Left ventricle myocardium inferior (tissue), 1 donor: ENCODE measurements at regions not wholly inside any gene's neighbourhood (a gene's known extent, or its start where the extent isn't known, plus 50 kb on each side); places are given as distances from the start of the nearest gene placed in this dataset.

Experiments used
- DNase-seq: peaks from one replicate; pipeline ENCODE4 v3.0.0-alpha.2; 2020
- H3K27ac ChIP-seq: fragments of 200-600 bp; replicated peaks from 2 replicates; pipeline ENCODE4 v1.8.0; 2021
- H3K27me3 ChIP-seq: fragments of 200-600 bp; 2 replicates; pipeline ENCODE4 v1.8.0; 2021; ENCODE audit warnings: low read depth
- H3K36me3 ChIP-seq: fragments of 200-600 bp; 2 replicates; pipeline ENCODE4 v1.8.0; 2021
- H3K4me1 ChIP-seq: fragments of 200-600 bp; 2 replicates; pipeline ENCODE4 v1.8.0; 2021
- H3K4me3 ChIP-seq: fragments of 200-600 bp; 2 replicates; pipeline ENCODE4 v1.8.0; 2021; ENCODE audit warnings: mild to moderate bottlenecking, moderate library complexity
- H3K9me3 ChIP-seq: fragments of 200-600 bp; replicated peaks from 2 replicates; pipeline ENCODE4 v1.8.0; 2021
- CTCF ChIP-seq: fragments of 200-600 bp; IDR thresholded peaks from 2 replicates; pipeline ENCODE4 v1.8.0; 2021; ENCODE audit warnings: antibody characterized with exemption, mild to moderate bottlenecking, borderline replicate concordance
- intact Hi-C: fragments of 100-400 bp; cut with micrococcal nuclease; formaldehyde crosslinking; loops from one replicate; pipeline ENCODE4 v1.11.0; 2022
- donor health status: DM: no; HTN: yes; CAD: no; lungs with severe emphysema.

GRCh38 chr7:46218461-46219200 lies 297.6 kb upstream of the IGFBP3 start:
- DNase-seq = no peak
- intact Hi-C loops = no loop called here
- peaks cover 26% of the 10 kb centered on the region for H3K4me1 ChIP-seq
- no peaks in the 10 kb centered on the region for H3K36me3 ChIP-seq
- TF ChIP-seq CTCF = no peak
- peak overlapping the region; percentile 49 for H3K27ac ChIP-seq
- no peaks in the 10 kb centered on the region for H3K27me3 ChIP-seq
- no peak overlapping the region for H3K4me3 ChIP-seq
- H3K9me3 ChIP-seq = no peaks in the 10 kb centered on the region

GRCh38 chr7:46215987-46216567 lies 295.0 kb upstream of the IGFBP3 start:
- peaks cover 26% of the 10 kb centered on the region for H3K4me1 ChIP-seq
- no peak overlapping the region for H3K4me3 ChIP-seq
- no peaks in the 10 kb centered on the region for H3K27me3 ChIP-seq
- no peaks in the 10 kb centered on the region for H3K36me3 ChIP-seq
- peak overlapping the region; percentile 55 for H3K27ac ChIP-seq
- no peaks in the 10 kb centered on the region for H3K9me3 ChIP-seq
- DNase-seq = peak; percentile 37
- no peak for TF ChIP-seq CTCF
- intact Hi-C loops = no loop called here

GRCh38 chr7:46214526-46214925 lies 293.5 kb upstream of the IGFBP3 start:
- H3K36me3 ChIP-seq = no peaks in the 10 kb centered on the region
- DNase-seq = no peak
- peaks cover 26% of the 10 kb centered on the region for H3K4me1 ChIP-seq
- no peak overlapping the region for H3K27ac ChIP-seq
- H3K9me3 ChIP-seq = no peaks in the 10 kb centered on the region
- H3K4me3 ChIP-seq = no peak overlapping the region
- no peaks in the 10 kb centered on the region for H3K27me3 ChIP-seq
- intact Hi-C loops = no loop called here
- no peak for TF ChIP-seq CTCF

GRCh38 chr7:46213154-46213537 lies 292.1 kb upstream of the IGFBP3 start:
- intact Hi-C loops = no loop called here

GRCh38 chr7:46212425-46213153 lies 291.5 kb upstream of the IGFBP3 start:
- no peaks in the 10 kb centered on the region for H3K9me3 ChIP-seq
- H3K4me3 ChIP-seq = no peak overlapping the region
- DNase-seq = no peak
- H3K4me1 ChIP-seq = peaks cover 19% of the 10 kb centered on the region
- TF ChIP-seq CTCF = no peak
- no peaks in the 10 kb centered on the region for H3K27me3 ChIP-seq
- H3K27ac ChIP-seq = no peak overlapping the region
- H3K36me3 ChIP-seq = no peaks in the 10 kb centered on the region
- intact Hi-C loops = no loop called here

More at GRCh38 chr7:46213154-46213537, 292.1 kb upstream of the IGFBP3 start:
- Histone ChIP-seq H3K9me3 (no peaks in the 10 kb centered on the region), H3K36me3 (no peaks in the 10 kb centered on the region), H3K4me1 (peaks cover 19% of the 10 kb centered on the region), H3K27ac (no peak overlapping the region), H3K4me3 (no peak overlapping the region), H3K27me3 (no peaks in the 10 kb centered on the region)
- no peak for DNase-seq
- no peak for TF ChIP-seq CTCF
